ENCODE measurements at regions not wholly inside any gene's neighbourhood (a gene's known extent, or its start where the extent isn't known, plus 50 kb on each side); places are given as distances from the start of the nearest gene placed in this dataset.

- H3K36me3 ChIP-seq (ENCODE audit: control insufficient read depth, insufficient read depth, low read length), result no peaks in the 10 kb centered on the region
- H3K27me3 ChIP-seq (ENCODE audit: control insufficient read depth, insufficient read depth, low read length), result no peaks in the 10 kb centered on the region
- TF ChIP-seq, protein P1, sequence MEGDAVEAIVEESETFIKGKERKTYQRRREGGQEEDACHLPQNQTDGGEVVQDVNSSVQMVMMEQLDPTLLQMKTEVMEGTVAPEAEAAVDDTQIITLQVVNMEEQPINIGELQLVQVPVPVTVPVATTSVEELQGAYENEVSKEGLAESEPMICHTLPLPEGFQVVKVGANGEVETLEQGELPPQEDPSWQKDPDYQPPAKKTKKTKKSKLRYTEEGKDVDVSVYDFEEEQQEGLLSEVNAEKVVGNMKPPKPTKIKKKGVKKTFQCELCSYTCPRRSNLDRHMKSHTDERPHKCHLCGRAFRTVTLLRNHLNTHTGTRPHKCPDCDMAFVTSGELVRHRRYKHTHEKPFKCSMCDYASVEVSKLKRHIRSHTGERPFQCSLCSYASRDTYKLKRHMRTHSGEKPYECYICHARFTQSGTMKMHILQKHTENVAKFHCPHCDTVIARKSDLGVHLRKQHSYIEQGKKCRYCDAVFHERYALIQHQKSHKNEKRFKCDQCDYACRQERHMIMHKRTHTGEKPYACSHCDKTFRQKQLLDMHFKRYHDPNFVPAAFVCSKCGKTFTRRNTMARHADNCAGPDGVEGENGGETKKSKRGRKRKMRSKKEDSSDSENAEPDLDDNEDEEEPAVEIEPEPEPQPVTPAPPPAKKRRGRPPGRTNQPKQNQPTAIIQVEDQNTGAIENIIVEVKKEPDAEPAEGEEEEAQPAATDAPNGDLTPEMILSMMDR (IDR thresholded peaks at IDR 0.05; ENCODE audit: insufficient read depth, low read length, severe bottlenecking), result no peak
- DNase-seq (ENCODE audit: low read depth) (no peak), FAIRE-seq (no peak)
- no peak overlapping the region for H3K4me3 ChIP-seq (ENCODE audit: low read depth, low read length)
Observed at GRCh38 chr5:23396346-23396745, 111.1 kb upstream of the PRDM9 start.

DNA sequence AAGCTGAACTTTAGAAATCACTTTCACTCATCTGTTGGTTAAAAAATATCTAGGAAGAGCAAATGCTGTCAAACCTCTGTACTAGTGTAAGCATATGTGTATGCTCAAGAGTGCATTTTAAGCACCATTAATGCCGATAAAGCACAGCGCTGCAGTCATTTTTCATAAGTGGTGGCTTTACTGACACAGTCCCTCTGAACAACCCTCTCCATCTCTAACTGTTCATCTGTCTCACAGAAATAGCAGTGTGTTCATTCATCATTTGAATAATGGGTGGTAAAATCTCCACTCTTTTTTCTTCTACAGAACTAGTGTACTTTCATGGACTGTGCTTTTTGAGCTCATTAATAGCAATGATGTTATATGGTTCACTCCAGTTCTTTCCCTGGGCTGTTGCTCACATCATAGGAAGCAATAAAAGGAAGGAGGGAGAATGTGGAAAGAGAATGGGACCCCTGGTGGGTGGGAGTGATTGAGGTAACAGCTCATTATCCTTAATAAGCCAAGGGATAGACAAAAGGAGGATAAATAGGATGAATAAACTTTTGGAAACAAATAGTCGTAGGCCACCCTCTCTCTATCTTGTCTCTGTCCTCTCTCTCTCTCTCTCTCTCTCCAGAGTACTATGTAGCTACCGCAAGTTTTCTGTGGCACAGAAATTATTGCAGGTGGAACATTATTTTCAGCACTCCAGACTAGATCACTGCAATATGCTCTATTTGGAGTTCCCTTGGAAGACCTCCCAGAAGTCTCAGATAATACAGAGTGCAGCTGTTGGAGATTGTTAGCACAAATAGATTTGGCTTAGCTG is 117.9 kb upstream of the PRDM9 start:
- DNase-seq (ENCODE audit: low read depth) (no peak), FAIRE-seq (no peak)
- no peak overlapping the region for H3K4me3 ChIP-seq (ENCODE audit: low read depth, low read length)
- no peaks in the 10 kb centered on the region for H3K27me3 ChIP-seq (ENCODE audit: control insufficient read depth, insufficient read depth, low read length)
- TF ChIP-seq, protein P1 (IDR thresholded peaks at IDR 0.05; ENCODE audit: insufficient read depth, low read length, severe bottlenecking), result no peak
- H3K36me3 ChIP-seq (ENCODE audit: control insufficient read depth, insufficient read depth, low read length), result no peaks in the 10 kb centered on the region

GRCh38 chr5:23385036-23385435 is 122.4 kb upstream of the PRDM9 start:
- DNase-seq (ENCODE audit: low read depth) (peak; percentile 24), FAIRE-seq (no peak)
- Histone ChIP-seq H3K27me3 (ENCODE audit: control insufficient read depth, insufficient read depth, low read length) (no peaks in the 10 kb centered on the region), H3K36me3 (ENCODE audit: control insufficient read depth, insufficient read depth, low read length) (no peaks in the 10 kb centered on the region), H3K4me3 (ENCODE audit: low read depth, low read length) (no peak overlapping the region)
- TF ChIP-seq, protein P1 (IDR thresholded peaks at IDR 0.05; ENCODE audit: insufficient read depth, low read length, severe bottlenecking), result no peak

GRCh38 chr5:23372177-23372576 is 135.2 kb upstream of the PRDM9 start:
- TF ChIP-seq, protein P1 (IDR thresholded peaks at IDR 0.05; ENCODE audit: insufficient read depth, low read length, severe bottlenecking), result no peak
- FAIRE-seq (no peak), DNase-seq (ENCODE audit: low read depth) (no peak)
- Histone ChIP-seq H3K27me3 (ENCODE audit: control insufficient read depth, insufficient read depth, low read length) (no peaks in the 10 kb centered on the region), H3K36me3 (ENCODE audit: control insufficient read depth, insufficient read depth, low read length) (no peaks in the 10 kb centered on the region), H3K4me3 (ENCODE audit: low read depth, low read length) (no peak overlapping the region)

DNA sequence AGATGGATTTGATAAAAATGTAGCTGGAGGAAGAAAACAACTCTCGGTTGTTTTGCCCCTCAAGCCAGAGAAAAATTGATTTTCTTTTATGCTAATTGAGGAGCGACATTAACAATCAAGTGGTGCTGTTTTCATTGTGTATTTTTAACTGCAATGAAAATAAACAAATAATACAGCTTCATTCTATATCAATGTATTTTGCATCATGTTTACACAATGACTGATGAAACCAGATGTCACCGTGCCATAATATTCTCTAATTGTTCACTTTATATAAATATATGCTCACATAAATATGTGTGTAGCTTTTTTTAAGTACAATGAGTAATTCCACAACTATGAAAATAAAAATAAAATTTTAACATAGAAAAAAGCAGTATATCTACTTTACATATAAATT is 139.0 kb upstream of the PRDM9 start:
- no peaks in the 10 kb centered on the region for H3K36me3 ChIP-seq (ENCODE audit: control insufficient read depth, insufficient read depth, low read length)
- TF ChIP-seq, protein P1 (IDR thresholded peaks at IDR 0.05; ENCODE audit: insufficient read depth, low read length, severe bottlenecking), result no peak
- no peak for DNase-seq (ENCODE audit: low read depth)
- H3K27me3 ChIP-seq (ENCODE audit: control insufficient read depth, insufficient read depth, low read length), result no peaks in the 10 kb centered on the region
- H3K4me3 ChIP-seq (ENCODE audit: low read depth, low read length), result no peak overlapping the region
- no peak for FAIRE-seq

GRCh38 chr5:23367874-23368273 is 139.5 kb upstream of the PRDM9 start:
- Histone ChIP-seq H3K36me3 (ENCODE audit: control insufficient read depth, insufficient read depth, low read length) (no peaks in the 10 kb centered on the region), H3K4me3 (ENCODE audit: low read depth, low read length) (no peak overlapping the region), H3K27me3 (ENCODE audit: control insufficient read depth, insufficient read depth, low read length) (no peaks in the 10 kb centered on the region)
- TF ChIP-seq, protein P1 (IDR thresholded peaks at IDR 0.05; ENCODE audit: insufficient read depth, low read length, severe bottlenecking), result no peak
- FAIRE-seq, result no peak
- no peak for DNase-seq (ENCODE audit: low read depth)

Data from bronchial epithelial cell (primary cell).